ENCODE measurements at regions not wholly inside any gene's neighbourhood (a gene's known extent, or its start where the extent isn't known, plus 50 kb on each side); places are given as distances from the start of the nearest gene placed in this dataset.

DNA sequence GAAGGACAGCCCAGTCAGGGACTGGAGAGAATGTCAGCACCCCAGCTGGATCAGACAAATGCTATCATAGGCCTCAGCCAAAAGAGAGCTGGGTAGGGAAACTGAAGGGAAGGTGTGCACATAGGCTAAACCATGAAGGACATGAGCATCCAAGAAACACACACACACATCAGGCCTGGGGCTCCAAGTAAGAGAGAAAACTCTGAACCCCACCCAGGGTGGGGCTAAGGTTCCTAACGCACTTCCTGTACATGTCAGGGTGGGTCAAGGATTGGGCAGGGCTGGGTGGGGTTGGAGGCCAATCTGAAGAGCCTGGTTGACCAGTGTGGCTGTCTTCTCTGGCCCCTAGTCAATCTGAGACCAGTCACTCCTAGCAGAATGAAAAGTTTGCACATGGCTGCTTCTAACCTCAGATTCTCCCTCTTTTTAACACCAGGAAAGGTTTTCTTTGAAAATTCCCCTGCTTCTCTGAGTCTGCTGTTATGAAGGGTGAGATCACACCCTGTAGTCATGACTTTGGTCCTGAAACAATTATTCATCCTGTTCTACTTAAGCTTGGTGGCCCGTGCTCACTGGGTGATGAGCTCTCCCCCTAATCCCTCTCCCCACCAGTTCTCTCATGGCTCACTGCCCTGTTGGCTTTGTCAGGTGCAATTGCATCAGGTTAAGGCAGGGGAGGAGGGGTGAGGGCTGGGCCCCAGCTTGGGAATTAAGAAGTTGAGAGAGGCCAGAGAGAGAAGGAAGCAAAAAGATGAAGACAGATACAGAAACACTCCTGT is 88.4 kb downstream of the MAFB start:
- no peak overlapping the region for H4K5ac ChIP-seq (ENCODE audit: insufficient read length, low read depth, low read length)
- H2BK15ac ChIP-seq (ENCODE audit: low read length), result no peak overlapping the region
- POLR2A ChIA-PET (ENCODE audit: partially characterized antibody), result no interaction called here
- H3K18ac ChIP-seq (ENCODE audit: extremely low read depth, low read length), result no peak overlapping the region
- no peak overlapping the region for H2BK20ac ChIP-seq (ENCODE audit: low read length)
- no peak for FAIRE-seq
- no peak for DNase-seq (ENCODE audit: low read depth in 1 of 2, low spot score in 2 of 2)
- H3K4ac ChIP-seq (replicated peaks; ENCODE audit: insufficient read length, low read depth, low read length), result no peak overlapping the region
- no peak overlapping the region for H3K4me2 ChIP-seq (ENCODE audit: insufficient read depth in 1 of 2, low read depth in 2 of 2, low read length in 2 of 2)
- H4K20me1 ChIP-seq (replicated peaks in 1 of 2; ENCODE audit: control insufficient read depth in 1 of 2, insufficient read depth in 2 of 2, low read length in 2 of 2), result no peaks in the 10 kb centered on the region
- H2BK5ac ChIP-seq (ENCODE audit: low read depth, low read length), result no peak overlapping the region
- H4K8ac ChIP-seq (ENCODE audit: extremely low read depth, insufficient read depth, low read length), result no peak overlapping the region
- H3K9ac ChIP-seq (replicated peaks in 1 of 4; ENCODE audit: extremely low read depth in 1 of 4, low read depth in 3 of 4, low read length in 3 of 4), result no peak overlapping the region
- no peaks in the 10 kb centered on the region for H3K23me2 ChIP-seq (ENCODE audit: low read depth, low read length)
- H2BK120ac ChIP-seq (replicated peaks; ENCODE audit: low read depth, low read length), result no peak overlapping the region
- no peak overlapping the region for H2AK5ac ChIP-seq (ENCODE audit: low read depth, low read length)
- H2AFZ ChIP-seq (ENCODE audit: low read length), result no peak overlapping the region
- 87% methylated on average over 2 of the region's 2 CpGs; no CpG with 5 or more reads in 1 of the 2 experiments for WGBS, 2 experiments (ENCODE audit: extremely low coverage in 1 of 2, insufficient coverage in 1 of 2, insufficient read length in 1 of 2, insufficient replicate concordance in 2 of 2, low coverage in 1 of 2, low lambda C conversion rate in 2 of 2, missing lambda C conversion rate in 1 of 2)
- no peak overlapping the region for H3K4me3 ChIP-seq (ENCODE audit: extremely low read depth in 1 of 4, insufficient read depth in 2 of 4, low read depth in 3 of 4, low read length in 4 of 4)
- peaks cover 4 to 9% of the 10 kb centered on the region in 2 experiments; a peak in 2 of 4 replicates for H3K9me3 ChIP-seq (ENCODE audit: insufficient read depth in 2 of 2, low read depth in 1 of 2, low read length in 1 of 2)
- no peak overlapping the region for H3K14ac ChIP-seq (ENCODE audit: insufficient read length)
- no peaks in the 10 kb centered on the region for H3K79me1 ChIP-seq (ENCODE audit: low read depth, low read length)
- H3K27ac ChIP-seq (ENCODE audit: low read depth, low read length), result no peak overlapping the region
- no peaks in the 10 kb centered on the region for H3K79me2 ChIP-seq (ENCODE audit: control insufficient read depth in 1 of 2, insufficient read depth in 2 of 2, low read length in 2 of 2)
- H3K56ac ChIP-seq (replicated peaks; ENCODE audit: insufficient read length, low read depth, low read length), result no peak overlapping the region
- no peak overlapping the region for H4K91ac ChIP-seq (replicated peaks; ENCODE audit: insufficient read length, low read length)
- no peaks in the 10 kb centered on the region for H3K27me3 ChIP-seq (replicated peaks in 1 of 4; ENCODE audit: control insufficient read depth in 3 of 4, extremely low read depth in 1 of 4, insufficient read depth in 3 of 4, low read length in 3 of 4)
- CTCF ChIA-PET (ENCODE audit: partially characterized antibody), result no interaction called here
- no peaks in the 10 kb centered on the region for H3K36me3 ChIP-seq (ENCODE audit: control insufficient read depth in 2 of 4, insufficient read depth in 4 of 4, low read length in 3 of 4)
- TF ChIP-seq SP4 (IDR thresholded peaks at IDR 0.05; ENCODE audit: low read length), result no peak
- TF ChIP-seq, protein P1, sequence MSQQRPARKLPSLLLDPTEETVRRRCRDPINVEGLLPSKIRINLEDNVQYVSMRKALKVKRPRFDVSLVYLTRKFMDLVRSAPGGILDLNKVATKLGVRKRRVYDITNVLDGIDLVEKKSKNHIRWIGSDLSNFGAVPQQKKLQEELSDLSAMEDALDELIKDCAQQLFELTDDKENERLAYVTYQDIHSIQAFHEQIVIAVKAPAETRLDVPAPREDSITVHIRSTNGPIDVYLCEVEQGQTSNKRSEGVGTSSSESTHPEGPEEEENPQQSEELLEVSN (IDR thresholded peaks at IDR 0.05), result no peak
- TF ChIP-seq RAD21 (IDR thresholded peaks at IDR 0.05 in 1 of 2, conservative IDR thresholded peaks at IDR 0.05 in 1 of 2; ENCODE audit: low read depth in 2 of 2, low read length in 2 of 2), result no peak
- TF ChIP-seq, protein P2, sequence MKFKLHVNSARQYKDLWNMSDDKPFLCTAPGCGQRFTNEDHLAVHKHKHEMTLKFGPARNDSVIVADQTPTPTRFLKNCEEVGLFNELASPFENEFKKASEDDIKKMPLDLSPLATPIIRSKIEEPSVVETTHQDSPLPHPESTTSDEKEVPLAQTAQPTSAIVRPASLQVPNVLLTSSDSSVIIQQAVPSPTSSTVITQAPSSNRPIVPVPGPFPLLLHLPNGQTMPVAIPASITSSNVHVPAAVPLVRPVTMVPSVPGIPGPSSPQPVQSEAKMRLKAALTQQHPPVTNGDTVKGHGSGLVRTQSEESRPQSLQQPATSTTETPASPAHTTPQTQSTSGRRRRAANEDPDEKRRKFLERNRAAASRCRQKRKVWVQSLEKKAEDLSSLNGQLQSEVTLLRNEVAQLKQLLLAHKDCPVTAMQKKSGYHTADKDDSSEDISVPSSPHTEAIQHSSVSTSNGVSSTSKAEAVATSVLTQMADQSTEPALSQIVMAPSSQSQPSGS (IDR thresholded peaks at IDR 0.05; ENCODE audit: low read length), result no peak
- TF ChIP-seq JUND (IDR thresholded peaks at IDR 0.05; ENCODE audit: low read length), result no peak
- no peak for TF ChIP-seq GABPA (IDR thresholded peaks at IDR 0.05; ENCODE audit: borderline replicate concordance, insufficient read depth, low read length)
- TF ChIP-seq MAFK (IDR thresholded peaks at IDR 0.05; ENCODE audit: low read depth, low read length), result no peak
- no peak for TF ChIP-seq POLR2A (IDR thresholded peaks at IDR 0.05; ENCODE audit: control extremely low read depth in 1 of 2, low read depth in 2 of 2, low read length in 2 of 2)
- no peak for TF ChIP-seq RXRA (IDR thresholded peaks at IDR 0.05; ENCODE audit: insufficient read depth, low read depth, low read length)
- TF ChIP-seq POLR2AphosphoS5 (IDR thresholded peaks at IDR 0.05; ENCODE audit: low read depth, low read length), result no peak
- no peak for TF ChIP-seq HDAC6 (IDR thresholded peaks at IDR 0.05; ENCODE audit: low read depth, low read length)
- H3K4me1 ChIP-seq (replicated peaks in 1 of 4; ENCODE audit: control insufficient read depth in 3 of 4, insufficient read depth in 4 of 4, low read length in 3 of 4), result no peaks in the 10 kb centered on the region
- H3K23ac ChIP-seq (ENCODE audit: insufficient read length), result no peak overlapping the region
- H2BK12ac ChIP-seq (ENCODE audit: low read depth, low read length), result no peak overlapping the region
